GM19023 (cell line): ENCODE measurements at regions not wholly inside any gene's neighbourhood (a gene's known extent, or its start where the extent isn't known, plus 50 kb on each side); places are given as distances from the start of the nearest gene placed in this dataset.

Source experiments
- ATAC-seq: cut with Tn5 transposase; IDR thresholded peaks from one replicate; pipeline ENCODE4 v1.9.1; 2021; ENCODE audit warnings: mild to moderate bottlenecking, moderate library complexity; ENCODE audit not compliant: unreplicated experiment

DNA sequence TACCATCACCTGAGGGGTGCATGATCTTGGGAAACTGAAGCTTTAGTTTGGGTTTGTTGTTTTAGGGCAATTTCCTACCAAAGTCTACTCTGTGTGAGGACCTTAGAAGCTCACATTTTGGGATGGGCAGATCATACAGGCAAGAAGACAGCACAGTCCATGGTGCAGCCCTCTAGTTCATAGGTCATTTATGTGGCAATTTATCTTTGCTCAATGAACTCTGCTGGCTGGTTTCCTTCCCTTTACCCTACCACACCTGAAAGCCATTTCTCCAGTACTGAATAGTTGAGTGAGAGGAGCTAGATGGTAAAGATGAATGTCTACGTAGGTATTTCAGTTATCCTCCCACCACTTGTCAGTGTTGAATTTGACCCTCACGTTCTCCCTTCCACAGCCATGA is 87.5 kb upstream of the KLF12 start:
- ATAC-seq: no peak

DNA sequence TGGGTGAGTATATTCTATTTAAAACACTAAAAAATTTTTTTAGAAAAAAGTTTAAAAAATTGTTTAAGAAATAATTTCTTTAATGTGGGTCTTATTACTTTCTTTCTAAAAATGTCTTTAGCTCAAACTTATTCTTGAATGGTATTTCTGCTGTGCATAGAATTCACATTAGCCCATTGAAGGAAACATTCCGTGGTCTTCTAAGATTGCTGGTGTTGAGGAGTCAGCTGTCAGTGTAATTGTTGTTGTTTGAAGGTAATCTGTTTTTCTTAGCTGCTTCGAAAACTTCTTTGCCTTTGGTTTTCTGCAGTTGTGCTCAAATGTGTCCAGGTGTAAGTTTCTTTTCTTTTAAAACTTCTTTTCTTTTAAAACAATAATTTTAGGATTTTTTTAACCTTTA is 85.4 kb upstream of the KLF12 start:
- ATAC-seq: no peak

DNA sequence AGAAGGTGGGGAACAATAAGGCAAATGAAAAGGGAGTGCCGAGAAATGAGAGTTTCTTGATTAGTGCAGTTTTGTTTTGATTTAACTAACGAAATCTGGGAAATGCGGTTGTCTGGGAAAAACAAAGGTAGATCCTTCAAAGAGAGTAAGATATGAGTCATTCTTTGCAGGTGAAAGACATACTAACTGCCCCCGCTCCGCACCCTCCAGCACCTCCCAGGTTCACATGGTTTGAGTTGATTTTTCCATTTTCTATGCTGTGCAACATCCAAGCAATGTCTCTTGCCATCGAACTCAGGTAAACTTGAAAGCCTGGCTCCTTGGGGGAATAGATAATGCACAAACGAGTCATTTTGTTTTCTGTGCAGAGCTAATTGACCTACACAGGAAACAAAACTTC is 84.1 kb upstream of the KLF12 start:
- ATAC-seq: no peak

DNA sequence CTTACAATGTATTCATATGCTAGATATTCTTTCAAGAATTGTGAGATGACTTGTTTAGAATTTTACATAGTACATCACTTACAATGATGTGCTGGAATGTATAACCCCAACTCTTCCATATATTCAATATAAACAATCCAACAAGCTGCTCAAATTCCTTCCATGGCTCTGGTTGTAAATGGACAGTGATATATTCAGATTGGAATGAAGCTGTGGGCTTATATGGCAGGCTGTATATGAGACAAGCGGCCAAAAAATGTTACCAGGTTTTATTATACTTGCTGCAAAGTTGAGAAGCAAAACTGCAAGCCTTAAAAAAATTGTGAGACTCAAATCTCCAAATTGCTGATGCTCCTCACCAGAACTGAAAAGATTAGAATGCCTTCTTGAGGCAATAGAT is 83.6 kb upstream of the KLF12 start:
- ATAC-seq: no peak

DNA sequence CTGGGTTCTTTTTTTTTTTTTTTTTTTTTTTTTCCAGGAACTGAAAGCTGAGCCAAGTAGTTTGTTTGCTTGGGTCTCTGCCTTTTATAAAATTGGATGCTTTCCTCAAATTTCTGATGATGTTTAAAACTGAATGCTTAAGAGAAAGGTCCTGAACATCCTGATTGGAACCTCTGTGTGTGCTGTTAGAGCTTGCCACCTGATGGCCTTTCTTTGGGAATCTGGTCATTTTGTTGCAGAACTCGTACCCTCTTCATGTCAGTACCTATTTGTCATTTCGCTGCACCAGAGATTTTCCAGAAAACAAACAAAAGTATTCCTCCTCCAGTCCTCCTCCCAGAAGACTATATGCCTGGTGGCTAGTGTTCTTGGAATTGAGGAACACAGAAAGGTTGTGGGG is 81.2 kb upstream of the KLF12 start:
- ATAC-seq: no peak

DNA sequence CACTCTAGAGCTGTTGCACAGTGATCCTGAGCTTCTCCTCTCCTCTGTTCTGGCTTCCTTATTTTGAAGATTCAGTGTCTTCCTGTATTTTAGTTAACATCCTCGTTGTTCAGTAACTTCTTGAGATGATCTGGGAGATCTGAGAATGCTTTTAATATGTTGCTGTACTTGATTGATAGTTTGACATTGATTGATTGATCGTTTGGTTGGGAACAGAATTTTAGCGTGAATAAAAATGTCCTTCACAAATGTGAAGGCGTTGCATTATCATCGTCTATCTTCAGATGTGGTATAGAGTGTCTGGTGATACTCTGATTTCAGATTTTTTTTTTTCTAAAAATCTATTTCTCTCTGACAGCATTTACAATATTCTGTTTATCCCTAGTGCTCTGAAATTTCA is 80.1 kb upstream of the KLF12 start:
- no peak for ATAC-seq

DNA sequence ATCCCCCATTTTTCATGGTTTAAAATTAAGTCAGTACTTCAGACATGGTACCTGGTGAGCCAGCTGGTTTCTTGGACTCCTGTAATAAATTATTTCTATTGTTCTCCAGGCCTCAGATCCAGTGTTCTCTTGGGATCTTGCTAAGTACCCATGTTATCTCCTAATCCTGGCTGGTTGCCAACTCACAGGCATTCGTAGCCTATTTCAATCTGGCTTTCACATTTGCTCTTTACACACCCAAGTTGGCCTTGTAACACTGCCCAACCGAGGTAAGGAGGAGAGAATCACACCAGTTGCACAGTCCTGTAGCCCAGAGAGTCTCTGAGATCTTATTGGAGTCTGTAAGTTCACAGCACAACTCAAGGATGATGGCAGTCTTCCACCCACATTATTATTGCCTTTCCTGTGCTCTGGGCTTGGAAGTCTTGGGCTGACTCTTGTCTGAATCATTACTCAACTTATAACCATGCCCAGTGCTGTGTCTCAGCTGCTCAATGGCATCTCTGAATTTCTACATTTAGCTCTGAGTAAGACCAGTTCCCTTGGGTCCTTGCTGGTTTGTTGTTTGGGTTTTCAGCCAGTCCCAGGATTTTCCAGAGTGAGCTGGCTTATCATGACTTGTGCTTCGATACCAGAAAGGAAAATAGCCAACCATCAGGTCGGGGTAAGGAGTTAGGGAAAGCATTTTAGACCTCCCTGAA is 76.6 kb upstream of the KLF12 start:
- ATAC-seq: no peak

DNA sequence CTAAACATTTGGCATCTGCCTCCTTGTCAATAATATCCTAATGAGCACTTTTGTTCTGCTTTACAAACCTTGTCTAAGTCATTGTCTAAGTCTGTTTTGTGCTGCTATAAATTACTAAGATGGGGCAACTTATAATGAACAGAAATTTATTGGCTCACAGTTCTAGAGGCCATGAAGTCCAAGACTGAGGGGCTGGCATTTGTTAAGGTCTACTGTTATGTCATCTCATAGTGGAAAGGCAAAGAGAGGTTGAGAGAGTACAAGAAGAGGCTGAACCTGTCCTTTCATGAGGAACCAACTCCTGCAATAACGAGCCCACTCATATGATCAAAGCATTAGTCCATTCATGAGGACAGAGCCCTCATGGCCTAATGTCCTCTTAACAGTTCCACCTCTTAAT is 72.7 kb upstream of the KLF12 start:
- no peak for ATAC-seq

DNA sequence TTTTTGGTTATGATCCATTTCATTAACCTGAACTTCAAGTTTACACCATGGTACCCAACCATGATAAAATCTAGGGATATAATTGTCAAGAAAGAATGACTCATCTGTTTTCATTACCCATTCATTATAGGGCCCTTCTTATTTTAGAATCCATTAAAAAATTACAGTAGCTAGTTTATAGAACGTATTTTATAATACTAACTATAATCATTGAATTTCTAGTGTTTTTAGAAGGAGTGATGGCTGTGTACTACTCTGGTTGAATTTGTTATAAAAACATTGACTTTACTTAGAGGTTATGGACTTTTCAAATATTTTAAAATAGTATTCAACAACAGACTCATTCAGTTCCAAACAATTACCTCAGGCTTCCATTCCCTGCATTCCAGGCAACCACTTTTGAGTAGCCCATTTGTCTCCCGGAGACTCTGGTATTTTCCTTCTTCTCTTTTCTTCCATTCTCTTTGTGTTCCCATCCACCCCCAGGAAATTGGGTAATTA is 71.9 kb upstream of the KLF12 start:
- no peak for ATAC-seq

DNA sequence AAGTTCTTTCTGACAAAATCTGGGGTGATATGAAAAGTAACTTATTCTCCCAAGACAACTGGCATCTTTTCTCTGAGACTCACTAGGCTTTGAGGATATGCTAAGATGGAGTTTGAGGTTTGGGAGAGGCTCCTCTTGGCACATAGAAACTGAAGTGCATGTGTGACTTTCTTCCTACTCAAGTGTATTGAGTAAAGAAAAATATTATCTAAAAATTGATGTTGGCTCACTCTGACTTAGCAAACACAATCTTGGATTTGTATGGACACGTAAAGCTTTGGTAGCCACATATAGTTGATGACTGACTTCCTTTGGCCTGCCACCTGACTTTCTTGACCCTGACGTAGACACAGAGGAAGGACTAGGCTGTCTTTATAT is 71.1 kb upstream of the KLF12 start:
- no peak for ATAC-seq

DNA sequence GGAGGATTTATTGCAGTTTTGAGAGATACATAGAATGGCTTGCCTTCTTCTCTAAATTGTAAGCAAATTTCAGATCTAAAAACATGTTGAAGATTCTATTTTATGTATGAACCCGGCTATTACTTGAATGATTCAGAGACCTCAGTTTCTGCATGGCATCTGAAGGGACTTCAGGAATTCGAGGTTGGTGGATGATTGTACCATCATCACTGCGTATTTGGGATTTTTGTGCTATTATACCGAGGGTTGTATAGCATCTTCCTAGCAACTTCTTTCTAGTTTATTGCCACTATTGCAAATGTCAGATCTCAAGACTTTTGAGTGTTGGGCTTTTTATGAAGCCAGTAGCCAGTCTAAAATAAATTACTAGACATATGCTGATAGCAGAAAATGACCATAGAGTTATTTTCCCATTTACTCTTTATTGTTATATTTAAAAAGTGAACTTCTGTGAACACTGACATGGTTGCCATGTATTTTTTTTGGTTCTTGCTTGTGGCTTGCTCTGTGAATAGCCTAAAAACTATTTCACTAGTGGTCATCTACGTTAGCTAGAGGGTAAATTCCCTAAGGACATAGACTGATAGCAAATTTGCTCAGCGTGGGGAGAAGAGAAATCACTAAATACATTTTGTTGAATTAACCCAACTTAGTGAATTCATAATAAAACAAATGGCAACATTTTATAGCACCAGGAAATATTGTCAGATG is 70.6 kb upstream of the KLF12 start:
- ATAC-seq: no peak

DNA sequence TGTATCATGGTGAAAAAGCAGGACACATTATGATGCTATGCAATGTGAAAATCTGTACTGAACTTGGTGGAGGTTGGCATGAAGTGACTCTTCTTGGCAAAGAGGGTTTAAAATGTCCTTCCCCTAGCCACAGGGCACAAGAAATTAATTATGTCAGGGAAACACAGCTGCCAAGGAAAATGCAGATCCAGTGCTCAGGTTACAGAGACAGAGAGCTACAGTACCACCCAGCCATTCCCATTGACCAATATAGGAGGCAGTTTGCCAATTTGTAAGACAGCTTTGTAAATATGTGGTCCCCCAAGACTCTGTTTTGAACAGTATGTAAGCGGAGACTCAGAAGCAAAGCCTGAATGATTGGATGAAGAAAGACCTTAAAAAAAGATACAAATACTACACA is 69.4 kb upstream of the KLF12 start:
- no peak for ATAC-seq

DNA sequence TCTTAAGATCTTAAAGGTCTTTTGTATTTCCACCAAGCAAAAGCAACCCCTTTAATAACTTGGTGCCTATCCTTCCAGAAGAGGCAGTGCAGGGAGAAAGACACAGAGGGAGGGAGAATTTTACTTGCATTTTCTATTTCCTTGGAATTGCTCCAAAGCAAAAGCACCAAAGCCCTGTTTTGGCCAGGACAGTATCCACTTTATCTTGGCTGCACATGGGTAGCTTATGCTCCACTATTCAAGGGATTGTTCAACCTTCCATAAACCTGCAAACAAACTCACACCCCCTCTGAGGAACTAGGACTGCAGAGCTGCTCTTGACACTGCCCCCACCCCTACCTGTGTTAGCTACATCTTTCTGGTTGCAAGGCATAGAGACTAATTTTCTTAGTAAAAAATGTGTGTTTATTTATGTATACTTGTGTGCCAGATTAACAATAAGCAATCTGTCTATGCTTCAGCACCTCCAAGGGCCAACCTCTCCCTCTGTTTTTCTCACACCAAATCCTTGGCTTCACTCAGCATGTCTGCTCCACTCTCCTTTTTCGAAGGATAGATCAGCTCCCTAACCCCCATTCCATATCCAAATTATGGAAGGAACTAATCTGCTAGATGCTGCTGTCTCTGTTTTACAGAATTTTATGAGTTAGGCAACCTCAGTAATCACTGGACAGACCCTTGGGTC is 68.1 kb upstream of the KLF12 start:
- ATAC-seq: no peak

DNA sequence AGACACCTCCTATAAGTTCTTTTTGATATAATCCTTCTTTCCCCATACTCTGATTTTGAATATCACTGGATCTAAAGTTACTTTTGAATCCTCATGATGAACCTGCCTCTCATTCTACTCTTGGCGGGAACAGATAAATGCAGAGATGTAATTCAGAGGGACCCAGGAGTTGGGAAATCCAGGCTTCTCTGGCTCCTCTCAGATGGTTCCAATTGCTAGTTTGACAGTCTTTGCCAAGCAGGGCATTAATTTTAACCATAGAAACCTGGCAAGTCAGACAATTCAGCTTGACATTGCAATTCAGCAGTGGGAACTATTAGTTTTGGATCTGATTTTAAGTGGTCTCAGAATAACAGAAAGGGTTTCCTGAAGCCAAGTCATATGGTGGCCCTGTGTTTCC is 67.3 kb upstream of the KLF12 start:
- no peak for ATAC-seq

DNA sequence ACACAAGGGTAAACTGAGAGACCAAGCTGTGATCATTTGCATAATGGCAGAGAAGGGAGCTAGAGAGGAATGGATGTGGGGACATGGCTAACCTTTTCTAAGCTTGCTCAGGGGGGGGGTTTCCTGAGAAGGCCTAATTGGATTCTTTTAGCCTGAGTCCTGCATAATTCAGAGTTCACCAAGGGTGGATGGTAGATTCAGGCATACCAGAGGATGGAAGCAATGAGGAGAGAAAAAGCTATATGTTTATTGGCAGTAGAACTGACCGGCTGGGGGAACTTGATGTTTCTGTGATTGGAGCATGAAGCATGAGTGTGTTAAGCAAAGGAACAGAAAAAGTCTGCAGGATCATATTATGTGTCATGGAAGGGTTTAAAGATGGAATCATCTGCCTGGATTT is 65.9 kb upstream of the KLF12 start:
- ATAC-seq: no peak

DNA sequence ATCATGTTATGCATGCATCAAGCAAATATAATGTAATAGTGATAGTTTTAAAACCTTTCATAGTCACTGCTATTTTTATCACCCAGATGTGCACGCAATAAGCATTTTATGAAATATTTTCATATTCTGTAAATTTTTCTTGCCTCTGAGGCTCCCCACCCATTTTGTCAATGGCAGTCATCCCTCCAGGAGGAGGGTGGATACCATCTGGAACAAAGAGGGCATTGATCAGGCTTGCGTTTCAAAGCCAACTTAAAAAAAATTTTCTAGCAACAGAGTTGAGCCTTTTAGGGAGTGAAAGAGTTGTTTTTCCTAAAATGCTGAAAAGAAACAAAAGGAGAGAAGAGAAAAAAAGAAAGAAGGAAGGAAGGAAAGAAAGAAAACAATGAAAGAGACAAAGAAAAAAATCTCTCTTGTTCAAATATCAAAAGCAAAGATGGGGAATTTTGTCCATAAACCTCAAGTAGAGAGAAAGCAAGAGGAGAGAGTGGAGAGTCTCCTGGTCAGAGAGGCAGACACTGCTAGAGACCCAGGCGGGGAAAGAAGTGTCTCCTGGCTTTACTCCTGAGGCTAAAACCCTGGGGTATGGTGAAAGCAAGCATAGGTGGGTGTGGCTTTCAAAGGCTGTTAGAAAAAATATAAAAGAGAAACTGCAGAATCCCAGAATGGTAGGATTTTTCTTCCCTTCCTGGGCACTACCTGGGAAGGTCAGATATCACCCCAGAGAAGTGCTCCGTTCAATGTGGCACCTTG is 63.6 kb upstream of the KLF12 start:
- ATAC-seq: no peak

DNA sequence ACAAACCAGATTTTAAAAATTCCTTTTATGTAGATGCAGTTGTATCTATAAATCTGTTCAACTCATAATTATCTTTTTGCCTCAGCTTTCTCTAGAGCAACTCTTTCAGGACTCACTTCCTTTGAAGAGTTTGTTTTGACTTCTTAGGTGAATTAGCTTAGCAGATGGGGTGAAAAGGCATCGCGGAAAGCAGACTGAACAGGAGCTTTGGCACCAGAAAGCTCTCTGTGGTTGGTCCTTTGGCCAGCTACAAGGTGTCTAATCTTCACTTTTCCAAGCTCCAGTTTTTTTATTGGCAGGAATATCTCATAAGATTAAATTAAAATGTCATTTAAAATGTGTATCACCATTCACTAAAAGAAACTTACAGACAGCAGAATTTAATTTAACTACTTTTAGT is 60.6 kb upstream of the KLF12 start:
- ATAC-seq: no peak

DNA sequence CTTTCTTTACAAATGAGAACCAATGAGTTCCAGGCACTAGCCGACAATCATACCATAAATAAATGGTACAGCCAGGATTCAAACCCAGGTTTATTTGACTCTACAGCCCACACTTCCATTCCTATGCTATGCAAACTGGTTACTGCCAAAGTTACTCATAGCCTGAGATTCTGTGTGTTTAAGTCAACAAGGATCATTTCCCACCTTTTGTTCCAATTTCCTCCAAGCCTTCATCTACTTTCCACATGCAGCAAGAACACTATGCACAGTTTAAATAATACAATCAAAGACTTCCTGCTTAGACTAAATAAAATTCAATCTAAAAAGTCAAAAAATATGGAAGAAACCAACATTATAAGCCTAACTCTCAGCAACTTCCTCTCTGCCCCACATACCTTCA is 59.2 kb upstream of the KLF12 start:
- no peak for ATAC-seq

DNA sequence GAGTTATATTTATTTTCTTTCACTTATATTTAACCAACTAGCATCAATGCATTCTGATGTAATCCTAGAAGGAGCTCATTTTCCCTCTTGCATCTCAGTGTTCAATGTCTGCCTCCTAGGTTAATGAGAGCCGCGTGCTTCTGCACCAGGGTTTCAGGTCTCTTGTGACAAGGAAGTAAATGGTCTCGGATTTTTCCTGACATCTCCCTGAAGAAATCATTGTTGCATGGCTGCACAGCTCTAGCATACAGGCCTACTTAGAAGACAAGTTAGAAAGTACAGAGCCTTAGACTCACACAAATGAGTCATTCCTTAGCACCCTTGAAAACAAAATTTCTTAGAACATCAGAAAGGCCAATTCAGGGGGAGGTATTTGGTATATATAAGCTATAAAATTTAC is 57.2 kb upstream of the KLF12 start:
- ATAC-seq: no peak

DNA sequence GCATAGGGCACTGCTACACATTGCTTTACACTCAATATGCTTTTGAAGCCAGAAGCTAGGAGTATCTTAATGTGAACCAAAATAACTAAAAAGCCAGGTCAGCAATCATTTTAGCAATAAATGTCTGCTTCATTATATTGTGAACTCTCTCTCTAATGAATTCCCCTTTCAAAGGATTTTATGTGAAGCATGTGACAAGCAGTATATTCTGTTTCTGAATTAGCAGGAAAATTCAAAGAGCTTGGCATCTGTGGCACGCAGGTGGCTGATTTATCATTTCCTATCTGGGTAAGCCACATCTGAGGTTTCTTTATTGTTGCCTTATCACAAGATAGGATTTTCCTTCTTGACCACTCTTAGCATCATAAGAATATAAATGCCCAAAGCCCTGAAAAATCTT is 56.8 kb upstream of the KLF12 start:
- no peak for ATAC-seq

DNA sequence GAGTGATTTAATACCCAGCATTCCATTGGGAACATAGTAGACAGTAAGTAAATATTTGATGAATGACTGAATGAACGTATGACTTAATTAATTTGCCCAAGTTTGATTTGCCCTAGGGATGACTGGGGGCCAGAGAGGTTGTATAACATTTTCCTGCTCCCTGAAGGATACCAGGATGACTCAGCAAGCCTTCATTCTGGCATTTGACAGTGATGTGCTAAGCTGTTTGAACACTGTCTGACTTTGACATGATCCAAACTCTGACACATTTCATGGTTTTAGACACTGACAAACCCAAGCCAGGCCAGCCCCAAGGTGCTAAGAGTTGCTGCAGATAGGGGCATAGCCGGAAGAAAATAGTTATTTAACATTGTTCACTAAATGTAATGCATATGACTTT is 53.4 kb upstream of the KLF12 start:
- ATAC-seq: no peak

DNA sequence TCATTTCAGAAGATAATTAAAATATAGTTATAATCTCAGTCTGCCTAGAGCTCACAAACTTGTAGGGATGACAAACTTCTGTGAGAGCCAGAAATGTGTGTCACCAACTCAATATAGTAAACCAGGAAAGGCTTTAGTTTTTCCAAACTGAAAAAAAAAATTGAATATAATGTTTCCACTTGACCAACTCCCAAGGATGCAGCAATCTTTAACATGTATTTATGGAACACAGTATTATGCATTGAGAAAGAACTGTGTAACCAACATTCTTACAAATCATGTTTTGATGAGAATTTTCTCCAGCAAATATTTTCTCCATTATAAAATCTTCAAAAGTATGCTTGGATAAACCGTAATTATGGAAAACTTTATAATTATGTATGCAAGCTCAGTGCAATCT is 50.1 kb upstream of the KLF12 start:
- no peak for ATAC-seq
